ENCODE measurements at regions not wholly inside any gene's neighbourhood (a gene's known extent, or its start where the extent isn't known, plus 50 kb on each side); places are given as distances from the start of the nearest gene placed in this dataset.

DNA sequence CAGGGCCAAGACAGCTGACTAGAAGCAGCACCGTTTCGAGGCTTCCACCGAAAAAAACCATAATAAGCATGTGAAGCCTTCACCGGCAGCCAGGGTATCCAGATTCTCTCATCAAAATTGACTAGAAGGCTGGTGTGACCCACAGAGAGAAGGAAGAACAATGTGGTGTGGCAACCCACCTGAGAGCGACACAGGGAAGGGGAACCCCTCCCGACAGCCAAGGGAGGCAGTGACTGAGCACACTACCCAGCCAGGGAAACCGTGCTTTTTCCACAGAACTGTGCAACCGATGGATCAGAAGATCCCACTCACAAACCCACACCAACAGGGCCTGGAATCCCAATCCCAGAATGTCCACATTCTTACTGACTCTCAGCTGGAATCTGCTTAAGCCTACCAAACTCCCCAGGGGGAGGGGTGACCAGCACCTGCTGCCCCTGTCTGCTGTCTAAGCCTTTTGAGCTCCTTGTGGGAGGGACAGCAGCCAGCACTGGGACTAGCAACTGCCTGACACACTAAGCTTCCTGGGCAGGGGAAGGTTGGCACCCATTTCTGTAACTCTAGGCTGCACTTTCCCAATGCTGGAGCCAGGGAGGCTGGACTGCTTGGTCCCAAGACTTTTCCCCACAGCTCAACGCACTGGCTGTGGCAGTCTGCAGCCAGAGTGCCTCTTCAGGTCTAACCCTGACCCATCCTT is 231.9 kb upstream of the FAM83B start:
- Histone ChIP-seq H3K9me3 (ENCODE audit: control insufficient read depth in 1 of 2, insufficient read depth in 1 of 2, low read length in 2 of 2) (peaks cover 0 to 10% of the 10 kb centered on the region in 2 experiments), H3K4me1 (ENCODE audit: insufficient read depth, low read length) (no peaks in the 10 kb centered on the region), H3K4me3 (ENCODE audit: low read length) (no peak overlapping the region), H3K27me3 (ENCODE audit: control insufficient read depth in 1 of 2, insufficient read depth in 2 of 2, low read length in 2 of 2) (no peaks in the 10 kb centered on the region), H3K27ac (ENCODE audit: low read depth in 1 of 2, low read length in 2 of 2) (no peak overlapping the region), H3K36me3 (ENCODE audit: insufficient read depth, low read length) (no peaks in the 10 kb centered on the region)
- TF ChIP-seq, protein P1, sequence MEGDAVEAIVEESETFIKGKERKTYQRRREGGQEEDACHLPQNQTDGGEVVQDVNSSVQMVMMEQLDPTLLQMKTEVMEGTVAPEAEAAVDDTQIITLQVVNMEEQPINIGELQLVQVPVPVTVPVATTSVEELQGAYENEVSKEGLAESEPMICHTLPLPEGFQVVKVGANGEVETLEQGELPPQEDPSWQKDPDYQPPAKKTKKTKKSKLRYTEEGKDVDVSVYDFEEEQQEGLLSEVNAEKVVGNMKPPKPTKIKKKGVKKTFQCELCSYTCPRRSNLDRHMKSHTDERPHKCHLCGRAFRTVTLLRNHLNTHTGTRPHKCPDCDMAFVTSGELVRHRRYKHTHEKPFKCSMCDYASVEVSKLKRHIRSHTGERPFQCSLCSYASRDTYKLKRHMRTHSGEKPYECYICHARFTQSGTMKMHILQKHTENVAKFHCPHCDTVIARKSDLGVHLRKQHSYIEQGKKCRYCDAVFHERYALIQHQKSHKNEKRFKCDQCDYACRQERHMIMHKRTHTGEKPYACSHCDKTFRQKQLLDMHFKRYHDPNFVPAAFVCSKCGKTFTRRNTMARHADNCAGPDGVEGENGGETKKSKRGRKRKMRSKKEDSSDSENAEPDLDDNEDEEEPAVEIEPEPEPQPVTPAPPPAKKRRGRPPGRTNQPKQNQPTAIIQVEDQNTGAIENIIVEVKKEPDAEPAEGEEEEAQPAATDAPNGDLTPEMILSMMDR (IDR thresholded peaks at IDR 0.05), result no peak
- Mint-ChIP-seq H3K4me3 (no peak overlapping the region), H3K36me3 (ENCODE audit: low read depth) (no peaks in the 10 kb centered on the region), H3K4me1 (ENCODE audit: low read depth) (no peaks in the 10 kb centered on the region), H3K27me3 (no peaks in the 10 kb centered on the region), H3K27ac (no peak overlapping the region), H3K9me3 (peaks cover 3% of the 10 kb centered on the region)
- ChIA-PET CTCF (no interaction called here), POLR2A (no interaction called here)
- DNase-seq (no peak), ATAC-seq (ENCODE audit: poor library complexity) (no peak)
- intact Hi-C loops (cut with DNase I, micrococcal nuclease), result no loop called here

DNA sequence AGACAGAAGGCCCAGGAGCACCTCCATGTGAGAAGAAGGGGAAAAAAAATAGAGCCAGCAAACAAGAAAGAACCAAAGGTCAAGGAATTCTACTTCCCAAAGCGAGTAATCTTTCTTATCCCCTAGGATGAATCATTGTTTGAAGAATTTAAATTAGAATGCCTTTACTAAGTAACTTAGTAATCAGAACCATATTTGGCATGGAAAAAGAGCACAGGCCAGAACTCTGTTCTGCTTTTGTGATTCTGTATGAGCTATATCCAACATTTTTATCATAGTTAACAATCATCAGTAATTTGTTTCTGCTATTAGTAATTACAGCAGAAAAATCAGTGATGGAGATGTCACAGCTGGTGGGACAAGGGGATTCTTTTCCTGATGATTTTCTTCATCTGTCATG is 228.8 kb upstream of the FAM83B start:
- Mint-ChIP-seq H3K27me3 (no peaks in the 10 kb centered on the region), H3K36me3 (ENCODE audit: low read depth) (no peaks in the 10 kb centered on the region), H3K4me3 (no peak overlapping the region), H3K4me1 (ENCODE audit: low read depth) (no peaks in the 10 kb centered on the region), H3K27ac (no peak overlapping the region), H3K9me3 (no peaks in the 10 kb centered on the region)
- H3K36me3 ChIP-seq (ENCODE audit: insufficient read depth, low read length), result no peaks in the 10 kb centered on the region
- intact Hi-C loops (cut with DNase I, micrococcal nuclease), result no loop called here
- ATAC-seq (ENCODE audit: poor library complexity) (no peak), DNase-seq (no peak)
- H3K4me1 ChIP-seq (ENCODE audit: insufficient read depth, low read length), result no peaks in the 10 kb centered on the region
- H3K9me3 ChIP-seq (ENCODE audit: control insufficient read depth in 1 of 2, insufficient read depth in 1 of 2, low read length in 2 of 2), result peaks cover 0 to 10% of the 10 kb centered on the region in 2 experiments
- H3K27ac ChIP-seq (ENCODE audit: low read depth in 1 of 2, low read length in 2 of 2), result no peak overlapping the region
- H3K27me3 ChIP-seq (ENCODE audit: control insufficient read depth in 1 of 2, insufficient read depth in 2 of 2, low read length in 2 of 2), result no peaks in the 10 kb centered on the region
- ChIA-PET POLR2A (no interaction called here), CTCF (no interaction called here)
- TF ChIP-seq, protein P1 (IDR thresholded peaks at IDR 0.05), result no peak
- H3K4me3 ChIP-seq (ENCODE audit: low read length), result no peak overlapping the region

DNA sequence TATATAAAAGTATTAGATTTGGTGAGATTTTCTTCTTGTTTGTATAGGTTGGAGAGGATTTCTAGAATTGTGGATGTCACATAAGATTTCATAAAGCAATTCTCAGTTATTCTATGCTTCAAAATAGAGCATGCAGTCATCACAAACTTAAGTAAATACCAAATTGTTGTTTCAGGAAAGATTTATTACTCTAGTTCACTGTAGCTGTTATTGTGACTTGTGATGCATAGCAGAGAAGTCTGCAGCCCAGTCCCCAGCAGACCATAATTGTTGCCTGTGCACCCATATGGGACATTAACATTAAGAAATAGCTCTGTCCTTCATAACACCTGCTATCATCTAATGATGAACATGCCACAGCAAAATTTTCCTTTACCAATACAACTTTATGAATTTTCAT is 228.0 kb upstream of the FAM83B start:
- H3K27ac ChIP-seq (ENCODE audit: low read depth in 1 of 2, low read length in 2 of 2), result no peak overlapping the region
- Mint-ChIP-seq H3K36me3 (ENCODE audit: low read depth) (no peaks in the 10 kb centered on the region), H3K27ac (no peak overlapping the region), H3K4me3 (no peak overlapping the region), H3K4me1 (ENCODE audit: low read depth) (no peaks in the 10 kb centered on the region), H3K9me3 (no peaks in the 10 kb centered on the region), H3K27me3 (no peaks in the 10 kb centered on the region)
- peaks cover 0 to 10% of the 10 kb centered on the region in 2 experiments for H3K9me3 ChIP-seq (ENCODE audit: control insufficient read depth in 1 of 2, insufficient read depth in 1 of 2, low read length in 2 of 2)
- DNase-seq (no peak), ATAC-seq (ENCODE audit: poor library complexity) (no peak)
- no peak overlapping the region for H3K4me3 ChIP-seq (ENCODE audit: low read length)
- H3K27me3 ChIP-seq (ENCODE audit: control insufficient read depth in 1 of 2, insufficient read depth in 2 of 2, low read length in 2 of 2), result no peaks in the 10 kb centered on the region
- TF ChIP-seq, protein P1 (IDR thresholded peaks at IDR 0.05), result no peak
- intact Hi-C loops (cut with DNase I, micrococcal nuclease), result no loop called here
- no peaks in the 10 kb centered on the region for H3K4me1 ChIP-seq (ENCODE audit: insufficient read depth, low read length)
- POLR2A ChIA-PET, result no interaction called here
- no peaks in the 10 kb centered on the region for H3K36me3 ChIP-seq (ENCODE audit: insufficient read depth, low read length)
- CTCF ChIA-PET, result no interaction called here

All from CD4-positive, alpha-beta T cell (primary cell).